Common myeloid progenitor, CD34-positive (primary cell): ENCODE measurements at regions not wholly inside any gene's neighbourhood (a gene's known extent, or its start where the extent isn't known, plus 50 kb on each side); places are given as distances from the start of the nearest gene placed in this dataset.
"Not testable (repeated sequence)": the region's sequence is repeated elsewhere in the genome, so short reads cannot be mapped to it uniquely, and the experiment has no call there.

ENCODE experiments used
- CTCF ChIA-PET: fragments of 350-600 bp; sonication (Branson Sonifier 250); formaldehyde crosslinking; loops from one replicate; lab custom pipeline; 2021; ENCODE audit warnings: antibody characterized with exemption; lab: Charles Lee
- POLR2A ChIA-PET: fragments of 350-600 bp; sonication (Branson Sonifier 250); formaldehyde crosslinking; loops from one replicate; lab custom pipeline; 2021; ENCODE audit warnings: antibody characterized with exemption; lab: Charles Lee
- DNase-seq, 3 donors: peaks; one replicate each; pipeline versions ENCODE4 v3.0.0 to v3.0.0-alpha.2; 2013
- H3K27ac ChIP-seq, 2 experiments: 1 replicate in 1 of 2; 2 replicates in 1 of 2; pipeline ENCODE4 v1.7.0; 2013; ENCODE audit warnings: inconsistent platforms in 2 of 2, low read length in 2 of 2, mild to moderate bottlenecking in 2 of 2, low read depth in 1 of 2, moderate library complexity in 1 of 2; ENCODE audit not compliant: severe bottlenecking in 2 of 2, insufficient read depth in 1 of 2, poor library complexity in 1 of 2
- H3K27me3 ChIP-seq, 5 experiments: replicated peaks in 2 of 5; 1 replicate in 3 of 5; 2 replicates in 2 of 5; pipeline versions ENCODE4 v1.6.1 to v1.7.0; 2013; ENCODE audit warnings: low read length in 4 of 5, mild to moderate bottlenecking in 2 of 5, moderate library complexity in 2 of 5, inconsistent platforms in 1 of 5; ENCODE audit not compliant: insufficient read depth in 5 of 5, control insufficient read depth in 4 of 5
- H3K36me3 ChIP-seq, 4 experiments: 1 replicate in 2 of 4; 2 replicates in 2 of 4; pipeline versions ENCODE4 v1.6.1 to v1.7.0; 2013; ENCODE audit warnings: low read length in 3 of 4, control low read depth in 1 of 4, mild to moderate bottlenecking in 1 of 4; ENCODE audit not compliant: control insufficient read depth in 4 of 4, insufficient read depth in 4 of 4
- H3K4me1 ChIP-seq, 4 experiments: 1 replicate in 3 of 4; 2 replicates in 1 of 4; pipeline versions ENCODE4 v1.6.1 to v1.7.1; 2013; ENCODE audit warnings: low read length in 3 of 4, mild to moderate bottlenecking in 3 of 4, control low read depth in 1 of 4, inconsistent platforms in 1 of 4, moderate library complexity in 1 of 4; ENCODE audit not compliant: control insufficient read depth in 4 of 4, insufficient read depth in 4 of 4; ENCODE audit errors: control extremely low read depth in 1 of 4
- H3K4me3 ChIP-seq, 7 experiments: 1 replicate in 4 of 7; 2 replicates in 3 of 7; pipeline versions ENCODE4 v1.5.1 to v1.7.0; 2013; ENCODE audit warnings: mild to moderate bottlenecking in 7 of 7, low read length in 6 of 7, moderate library complexity in 6 of 7, inconsistent platforms in 2 of 7, low read depth in 2 of 7, control low read depth in 1 of 7; ENCODE audit not compliant: insufficient read depth in 4 of 7, control insufficient read depth in 1 of 7; ENCODE audit errors: extremely low read depth in 1 of 7
- H3K9me3 ChIP-seq, 5 experiments: 1 replicate in 4 of 5; 2 replicates in 1 of 5; pipeline versions ENCODE4 v1.6.1 to v1.7.1; 2013; ENCODE audit warnings: low read length in 4 of 5, mild to moderate bottlenecking in 2 of 5, inconsistent platforms in 1 of 5, low read depth in 1 of 5, moderate library complexity in 1 of 5; ENCODE audit not compliant: control insufficient read depth in 4 of 5, insufficient read depth in 2 of 5; ENCODE audit errors: control extremely low read depth in 1 of 5
- WGBS: methylation state at CpG from one replicate; pipeline ENCODE4 v1.1.5; 2013; ENCODE audit not compliant: insufficient coverage; 5-methylcytosine and 5-hydroxymethylcytosine counted together

GRCh38 chr6:152811785-152812184 lies 61.2 kb downstream of the VIP start:
- Histone ChIP-seq H3K4me1 (no peaks in the 10 kb centered on the region), H3K36me3 (no peaks in the 10 kb centered on the region), H3K4me3 (no peak overlapping the region), H3K27ac (no peak overlapping the region), H3K27me3 (peaks cover 0 to 2% (median 0%) of the 10 kb centered on the region in 5 experiments), H3K9me3 (no peaks in the 10 kb centered on the region)
- POLR2A ChIA-PET: no interaction called here
- DNase-seq: no peak
- WGBS: 57% methylated on average over 1 of the region's 1 CpG
- CTCF ChIA-PET: no interaction called here

GRCh38 chr6:152815230-152815872 lies 64.8 kb downstream of the VIP start:
- Histone ChIP-seq H3K9me3 (no peaks in the 10 kb centered on the region), H3K36me3 (no peaks in the 10 kb centered on the region), H3K27ac (no peak overlapping the region), H3K27me3 (peaks cover 0 to 2% (median 0%) of the 10 kb centered on the region in 5 experiments), H3K4me1 (no peaks in the 10 kb centered on the region), H3K4me3 (no peak overlapping the region)
- 93% methylated on average over 2 of the region's 5 CpGs for WGBS
- no peak for DNase-seq
- ChIA-PET CTCF (interaction anchor here (1.2 kb wide), 1 partner anchor 9 kb away, joined by 3 read pairs; no protein-coding TSS in a partner anchor), POLR2A (no interaction called here)

- ChIA-PET POLR2A (no interaction called here), CTCF (interaction anchor here (1.2 kb wide), 1 partner anchor 10 kb away, joined by 3 read pairs; no protein-coding TSS in a partner anchor)
- Histone ChIP-seq H3K4me1 (no peaks in the 10 kb centered on the region), H3K27ac (no peak overlapping the region), H3K4me3 (no peak overlapping the region), H3K36me3 (no peaks in the 10 kb centered on the region), H3K27me3 (peaks cover 0 to 2% (median 0%) of the 10 kb centered on the region in 5 experiments), H3K9me3 (no peaks in the 10 kb centered on the region)
- 94% methylated on average over 2 of the region's 3 CpGs for WGBS
- no peak for DNase-seq
Measured at GRCh38 chr6:152816055-152816454, 65.5 kb downstream of the VIP start.

- H3K27ac ChIP-seq: no peak overlapping the region
- no peak overlapping the region for H3K4me3 ChIP-seq
- POLR2A ChIA-PET: no interaction called here
- H3K36me3 ChIP-seq: no peaks in the 10 kb centered on the region
- WGBS: 78% methylated on average over 4 of the region's 4 CpGs
- no peaks in the 10 kb centered on the region for H3K9me3 ChIP-seq
- no peaks in the 10 kb centered on the region for H3K4me1 ChIP-seq
- peaks cover 0 to 2% (median 0%) of the 10 kb centered on the region in 5 experiments for H3K27me3 ChIP-seq
- CTCF ChIA-PET: no interaction called here
- DNase-seq: no peak
Measured at GRCh38 chr6:152821525-152821924, 70.9 kb downstream of the VIP start.

- Histone ChIP-seq H3K36me3 (no peaks in the 10 kb centered on the region), H3K4me1 (no peaks in the 10 kb centered on the region), H3K27ac (no peak overlapping the region), H3K4me3 (no peak overlapping the region), H3K27me3 (peaks cover 0 to 2% (median 0%) of the 10 kb centered on the region in 5 experiments), H3K9me3 (no peaks in the 10 kb centered on the region)
- POLR2A ChIA-PET: no interaction called here
- DNase-seq: no peak
- CTCF ChIA-PET: no interaction called here
- no CpG with 5 or more reads among the region's 2 CpGs for WGBS
Measured at GRCh38 chr6:152824666-152825065, 74.1 kb downstream of the VIP start.

GRCh38 chr6:152828431-152828830 lies 77.8 kb downstream of the VIP start:
- ChIA-PET CTCF (no interaction called here), POLR2A (no interaction called here)
- no peaks in the 10 kb centered on the region for H3K9me3 ChIP-seq
- H3K4me1 ChIP-seq: no peaks in the 10 kb centered on the region
- H3K4me3 ChIP-seq: no peak overlapping the region
- no peaks in the 10 kb centered on the region for H3K36me3 ChIP-seq
- H3K27ac ChIP-seq: no peak overlapping the region
- H3K27me3 ChIP-seq: peaks cover 0 to 2% (median 0%) of the 10 kb centered on the region in 5 experiments
- WGBS: no CpG with 5 or more reads among the region's 1 CpG
- no peak for DNase-seq

- H3K9me3 ChIP-seq, H3K4me3 ChIP-seq, H3K27ac ChIP-seq, DNase-seq, POLR2A ChIA-PET, H3K4me1 ChIP-seq, H3K36me3 ChIP-seq, H3K27me3 ChIP-seq, CTCF ChIA-PET: not testable (repeated sequence)
- 94% methylated on average over 24 of the region's 31 CpGs for WGBS
Measured at GRCh38 chr6:152834366-152834765, 83.8 kb downstream of the VIP start.
